DOHH2 (cell line): ENCODE measurements at regions not wholly inside any gene's neighbourhood (a gene's known extent, or its start where the extent isn't known, plus 50 kb on each side); places are given as distances from the start of the nearest gene placed in this dataset.

Experiments
- H3F3A ChIP-seq: fragments of 200-600 bp; sonication (generic), shearing (Covaris generic); 2 replicates; pipeline ENCODE4 v1.6.0; 2016; ENCODE audit warnings: antibody characterized with exemption, mild to moderate bottlenecking; ENCODE audit not compliant: control insufficient read depth, insufficient read depth
- H3K27ac ChIP-seq: fragments of 200-600 bp; sonication (generic); 2 replicates; pipeline ENCODE4 v1.5.1; 2014; ENCODE audit warnings: low read depth, mild to moderate bottlenecking, low read length, moderate library complexity
- H3K27me3 ChIP-seq: fragments of 200-600 bp; sonication (generic); 2 replicates; pipeline ENCODE4 v1.6.1; 2014; ENCODE audit warnings: mild to moderate bottlenecking, low read length, mixed read lengths; ENCODE audit not compliant: control insufficient read depth
- H3K36me3 ChIP-seq: fragments of 200-600 bp; sonication (generic); 2 replicates; pipeline ENCODE4 v1.6.1; 2014; ENCODE audit warnings: mild to moderate bottlenecking, low read length, moderate library complexity, mixed read lengths; ENCODE audit not compliant: control insufficient read depth
- H3K4me1 ChIP-seq: fragments of 200-600 bp; sonication (generic); 2 replicates; pipeline ENCODE4 v1.6.1; 2014; ENCODE audit warnings: mild to moderate bottlenecking, low read length, mixed read lengths; ENCODE audit not compliant: control insufficient read depth
- H3K4me2 ChIP-seq: fragments of 200-600 bp; sonication (generic); 2 replicates; pipeline ENCODE4 v1.6.0; 2014; ENCODE audit warnings: mild to moderate bottlenecking, low read length, moderate library complexity
- H3K4me3 ChIP-seq: fragments of 200-600 bp; sonication (generic); 2 replicates; pipeline ENCODE4 v1.5.1; 2014; ENCODE audit warnings: mild to moderate bottlenecking, low read length, mixed read lengths
- H3K79me2 ChIP-seq: fragments of 200-600 bp; sonication (generic); 2 replicates; pipeline ENCODE4 v1.6.1; 2014; ENCODE audit warnings: mild to moderate bottlenecking, low read length, mixed read lengths; ENCODE audit not compliant: control insufficient read depth
- H3K9me2 ChIP-seq: fragments of 200-600 bp; sonication (generic); replicated peaks from 2 replicates; pipeline ENCODE4 v1.6.1; 2014; ENCODE audit warnings: mild to moderate bottlenecking, low read length, mixed read lengths; ENCODE audit not compliant: control insufficient read depth
- H3K9me3 ChIP-seq: fragments of 200-600 bp; sonication (generic); 2 replicates; pipeline ENCODE4 v1.6.1; 2014; ENCODE audit warnings: antibody characterized with exemption, low read length, mixed read lengths; ENCODE audit not compliant: control insufficient read depth, insufficient read depth
- H4K20me1 ChIP-seq: fragments of 200-600 bp; sonication (generic); 2 replicates; pipeline ENCODE4 v1.6.0; 2014; ENCODE audit warnings: low read depth, mild to moderate bottlenecking, antibody characterized with exemption, low read length, moderate library complexity; ENCODE audit not compliant: control insufficient read depth, insufficient read depth
- EZH2phosphoT487 ChIP-seq: fragments of 200-600 bp; sonication (generic); IDR thresholded peaks from 2 replicates; pipeline ENCODE4 v1.6.1; 2017; ENCODE audit warnings: borderline replicate concordance, mild to moderate bottlenecking, antibody characterized with exemption, low read length, moderate library complexity, mixed read lengths
- TF ChIP-seq, protein P1 (sequence below): fragments of 200-600 bp; sonication (generic); IDR thresholded peaks from one replicate; pipeline ENCODE4 v1.5.1; 2014; ENCODE audit warnings: antibody characterized with exemption, mild to moderate bottlenecking, low read depth, low read length; ENCODE audit not compliant: poor library complexity, severe bottlenecking

- Histone ChIP-seq H3F3A (no peaks in the 10 kb centered on the region), H3K27me3 (no peaks in the 10 kb centered on the region), H3K4me1 (no peaks in the 10 kb centered on the region), H3K4me3 (no peak overlapping the region), H3K27ac (no peak overlapping the region), H3K36me3 (no peaks in the 10 kb centered on the region), H3K9me2 (no peaks in the 10 kb centered on the region), H3K4me2 (no peak overlapping the region), H4K20me1 (no peaks in the 10 kb centered on the region), H3K79me2 (no peaks in the 10 kb centered on the region), H3K9me3 (no peaks in the 10 kb centered on the region)
- TF ChIP-seq EZH2phosphoT487: no peak
- TF ChIP-seq, protein P1, sequence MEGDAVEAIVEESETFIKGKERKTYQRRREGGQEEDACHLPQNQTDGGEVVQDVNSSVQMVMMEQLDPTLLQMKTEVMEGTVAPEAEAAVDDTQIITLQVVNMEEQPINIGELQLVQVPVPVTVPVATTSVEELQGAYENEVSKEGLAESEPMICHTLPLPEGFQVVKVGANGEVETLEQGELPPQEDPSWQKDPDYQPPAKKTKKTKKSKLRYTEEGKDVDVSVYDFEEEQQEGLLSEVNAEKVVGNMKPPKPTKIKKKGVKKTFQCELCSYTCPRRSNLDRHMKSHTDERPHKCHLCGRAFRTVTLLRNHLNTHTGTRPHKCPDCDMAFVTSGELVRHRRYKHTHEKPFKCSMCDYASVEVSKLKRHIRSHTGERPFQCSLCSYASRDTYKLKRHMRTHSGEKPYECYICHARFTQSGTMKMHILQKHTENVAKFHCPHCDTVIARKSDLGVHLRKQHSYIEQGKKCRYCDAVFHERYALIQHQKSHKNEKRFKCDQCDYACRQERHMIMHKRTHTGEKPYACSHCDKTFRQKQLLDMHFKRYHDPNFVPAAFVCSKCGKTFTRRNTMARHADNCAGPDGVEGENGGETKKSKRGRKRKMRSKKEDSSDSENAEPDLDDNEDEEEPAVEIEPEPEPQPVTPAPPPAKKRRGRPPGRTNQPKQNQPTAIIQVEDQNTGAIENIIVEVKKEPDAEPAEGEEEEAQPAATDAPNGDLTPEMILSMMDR: no peak
These were observed 156.6 kb downstream of the ADRA2A start for GRCh38 chr10:111233439-111233838.

- no peaks in the 10 kb centered on the region for H3K4me1 ChIP-seq
- H3K79me2 ChIP-seq: no peaks in the 10 kb centered on the region
- no peaks in the 10 kb centered on the region for H3K36me3 ChIP-seq
- H3K27ac ChIP-seq: no peak overlapping the region
- no peaks in the 10 kb centered on the region for H3K9me2 ChIP-seq
- no peaks in the 10 kb centered on the region for H3K9me3 ChIP-seq
- no peaks in the 10 kb centered on the region for H3F3A ChIP-seq
- no peaks in the 10 kb centered on the region for H3K27me3 ChIP-seq
- H4K20me1 ChIP-seq: no peaks in the 10 kb centered on the region
- H3K4me3 ChIP-seq: no peak overlapping the region
- TF ChIP-seq, protein P1: no peak
- no peak for TF ChIP-seq EZH2phosphoT487
- H3K4me2 ChIP-seq: no peak overlapping the region
These were observed 157.5 kb downstream of the ADRA2A start for GRCh38 chr10:111234234-111234913.

- Histone ChIP-seq H3K9me2 (no peaks in the 10 kb centered on the region), H3F3A (no peaks in the 10 kb centered on the region), H3K4me1 (no peaks in the 10 kb centered on the region), H3K4me3 (no peak overlapping the region), H4K20me1 (no peaks in the 10 kb centered on the region), H3K27ac (no peak overlapping the region), H3K36me3 (no peaks in the 10 kb centered on the region), H3K27me3 (no peaks in the 10 kb centered on the region), H3K4me2 (no peak overlapping the region), H3K9me3 (no peaks in the 10 kb centered on the region), H3K79me2 (no peaks in the 10 kb centered on the region)
- no peak for TF ChIP-seq EZH2phosphoT487
- TF ChIP-seq, protein P1: no peak
These were observed 158.1 kb downstream of the ADRA2A start for GRCh38 chr10:111234914-111235302.
